NOMO-1 (cell line): ENCODE measurements at regions not wholly inside any gene's neighbourhood (a gene's known extent, or its start where the extent isn't known, plus 50 kb on each side); places are given as distances from the start of the nearest gene placed in this dataset.

Source experiments
- DNase-seq, 2 experiments: peaks; one replicate each; lab custom pipeline; 2025; ENCODE audit not compliant: unreplicated experiment in 2 of 2; lab: John Stamatoyannopoulos, UW

GRCh38 chr19:28497887-28498286, 715.1 kb downstream of the UQCRFS1 start:
- no peak for DNase-seq

DNA sequence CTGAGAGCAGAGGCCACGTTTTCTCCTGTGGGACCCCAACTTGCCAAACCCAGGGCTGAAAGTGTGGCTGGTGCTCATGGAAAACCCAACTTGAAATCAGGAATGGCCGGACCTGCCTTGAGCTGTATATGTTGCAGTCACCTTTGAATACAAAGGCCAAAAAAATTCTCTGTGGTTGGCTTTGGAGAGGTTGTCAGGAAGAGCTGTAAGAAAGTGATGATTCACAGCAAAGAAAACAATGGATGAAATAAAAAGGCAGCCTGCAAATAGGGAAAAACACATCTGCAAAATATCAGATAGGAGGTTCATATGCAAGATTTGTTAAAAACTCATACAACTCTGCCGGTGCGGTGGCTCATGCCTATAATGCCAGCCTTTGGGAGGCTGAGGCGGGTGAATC, 715.8 kb downstream of the UQCRFS1 start:
- DNase-seq = no peak

GRCh38 chr19:28495046-28495445, 717.9 kb downstream of the UQCRFS1 start:
- no peak for DNase-seq

GRCh38 chr19:28494461-28494860, 718.5 kb downstream of the UQCRFS1 start:
- DNase-seq = no peak

DNA sequence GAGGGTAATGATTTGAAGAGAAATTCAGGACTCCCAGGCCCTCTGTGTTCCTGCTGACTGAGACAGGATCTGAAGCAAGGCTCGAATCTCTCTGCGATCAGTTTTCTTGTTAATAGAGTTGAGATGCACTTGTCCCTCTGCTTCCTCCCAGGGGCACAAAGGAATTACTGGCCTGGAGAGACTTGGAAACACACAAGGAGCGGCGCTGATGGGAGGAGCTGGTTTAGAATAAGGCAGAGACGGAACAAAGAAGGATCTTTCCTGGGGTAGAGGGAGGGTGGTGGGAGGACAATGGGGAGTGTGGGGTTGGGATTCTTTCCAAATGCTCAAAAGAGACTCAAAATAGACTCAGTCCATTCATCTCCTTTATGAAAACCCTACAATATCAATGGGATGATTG, 719.1 kb downstream of the UQCRFS1 start:
- DNase-seq = no peak

DNA sequence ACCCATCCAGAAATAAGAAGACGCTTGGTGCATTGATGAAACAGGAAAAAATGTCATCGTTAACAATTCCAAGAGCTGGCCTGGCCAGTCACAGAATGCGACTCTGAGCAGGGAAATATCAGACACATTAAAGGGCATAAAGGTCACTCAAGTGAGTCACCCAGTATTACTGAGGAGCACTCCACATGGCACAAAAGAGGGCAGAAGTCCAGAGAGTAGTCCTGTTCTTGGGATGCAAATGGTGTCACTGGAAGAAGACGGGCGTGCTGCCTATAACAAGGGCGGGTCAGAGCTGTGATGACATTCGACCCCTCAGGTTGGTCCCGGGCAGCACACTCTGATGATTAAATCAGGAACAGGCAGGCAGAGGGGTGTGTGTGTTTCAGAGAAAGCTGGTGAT, 720.3 kb downstream of the UQCRFS1 start:
- no peak for DNase-seq

GRCh38 chr19:28492201-28492600, 720.8 kb downstream of the UQCRFS1 start:
- no peak for DNase-seq

DNA sequence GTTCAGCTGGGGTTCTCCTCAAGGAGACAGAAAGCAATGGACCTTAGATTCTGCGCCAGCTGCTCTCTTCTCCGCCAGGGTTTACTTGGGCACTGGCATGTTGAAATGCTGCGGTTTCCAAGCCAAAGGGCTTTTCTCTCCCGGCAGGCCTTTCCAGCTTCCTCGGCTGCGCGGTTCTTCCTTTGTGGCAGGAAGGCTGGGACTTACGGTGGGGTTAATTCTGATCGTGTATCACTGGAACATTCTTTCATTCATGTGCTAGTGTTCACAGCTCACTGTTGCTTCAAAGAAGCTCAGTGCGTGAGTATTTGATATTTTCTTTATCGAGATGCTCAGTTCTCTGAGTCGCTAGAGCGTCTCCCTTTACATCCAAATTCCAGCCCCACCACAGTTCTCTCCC, 723.2 kb downstream of the UQCRFS1 start:
- no peak for DNase-seq

DNA sequence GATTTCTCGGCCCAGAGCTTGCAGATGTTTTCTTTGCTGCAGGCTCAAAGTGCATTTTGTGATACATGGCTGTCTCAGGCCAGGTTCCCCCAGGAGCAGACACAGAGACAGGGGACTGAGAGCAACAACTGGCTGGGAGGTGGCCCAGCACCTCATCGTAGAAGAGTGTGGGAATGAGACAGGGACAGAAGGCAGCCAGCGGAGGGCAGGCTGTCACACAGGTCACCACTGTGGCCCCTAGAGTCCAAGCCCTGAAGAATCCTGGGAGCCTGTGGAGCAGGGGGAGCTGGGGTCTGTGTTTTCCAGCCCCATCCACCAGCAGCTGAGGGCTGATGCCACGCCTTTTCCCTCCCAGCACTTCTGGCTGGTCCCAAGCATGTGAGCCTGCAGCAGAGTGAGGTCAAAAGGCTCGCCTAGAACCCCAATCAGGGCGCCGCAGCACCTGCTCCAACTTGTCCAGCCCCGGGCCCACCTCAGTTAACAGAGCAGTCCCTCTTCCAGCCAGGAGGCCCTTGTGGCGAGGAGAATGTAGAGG, 723.8 kb downstream of the UQCRFS1 start:
- DNase-seq = no peak

DNA sequence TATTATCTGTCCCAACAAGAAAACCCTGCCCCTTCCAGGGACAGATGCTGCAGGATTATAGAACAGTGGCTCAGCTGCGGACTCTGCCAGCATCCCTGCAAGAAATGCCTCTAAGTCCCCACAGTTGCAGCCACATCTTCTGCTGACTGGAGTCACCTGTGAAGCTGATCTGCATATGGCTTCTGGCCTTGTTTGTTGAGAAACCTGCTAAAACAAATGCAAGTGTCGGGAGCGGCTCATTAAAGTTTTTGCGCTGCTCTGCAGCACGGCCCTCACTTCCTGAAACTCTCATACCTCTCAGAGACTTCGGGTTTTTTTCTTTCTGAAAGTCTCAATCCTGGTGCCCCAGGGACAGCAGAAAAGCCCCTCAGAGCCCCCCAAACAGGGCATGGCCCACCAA, 725.0 kb downstream of the UQCRFS1 start:
- no peak for DNase-seq

GRCh38 chr19:28486926-28487325, 726.0 kb downstream of the UQCRFS1 start:
- DNase-seq = no peak

- DNase-seq = no peak
Measured at GRCh38 chr19:28486473-28486872, 726.5 kb downstream of the UQCRFS1 start.

- no peak for DNase-seq
Measured at GRCh38 chr19:28485292-28485691, 727.7 kb downstream of the UQCRFS1 start.

DNA sequence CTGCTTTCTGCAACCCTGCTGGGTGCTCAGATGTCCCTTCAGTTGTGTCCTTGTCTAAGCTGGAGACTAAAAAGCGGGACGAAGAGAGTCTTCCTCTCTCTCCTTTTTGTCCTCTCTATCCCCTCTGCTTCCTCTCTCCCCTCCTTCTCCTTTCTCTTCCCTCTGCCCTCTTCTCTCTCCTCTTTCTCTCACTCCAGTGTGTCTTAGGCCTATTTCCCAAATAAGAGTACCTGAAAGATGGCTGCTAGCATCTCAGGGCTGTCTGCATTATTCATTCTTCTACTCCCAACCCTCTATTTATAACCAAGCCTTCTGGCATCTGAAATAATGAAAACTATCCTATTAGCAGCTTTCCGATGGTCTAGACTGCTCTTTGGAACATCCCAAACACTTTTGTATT, 729.8 kb downstream of the UQCRFS1 start:
- DNase-seq = no peak

DNA sequence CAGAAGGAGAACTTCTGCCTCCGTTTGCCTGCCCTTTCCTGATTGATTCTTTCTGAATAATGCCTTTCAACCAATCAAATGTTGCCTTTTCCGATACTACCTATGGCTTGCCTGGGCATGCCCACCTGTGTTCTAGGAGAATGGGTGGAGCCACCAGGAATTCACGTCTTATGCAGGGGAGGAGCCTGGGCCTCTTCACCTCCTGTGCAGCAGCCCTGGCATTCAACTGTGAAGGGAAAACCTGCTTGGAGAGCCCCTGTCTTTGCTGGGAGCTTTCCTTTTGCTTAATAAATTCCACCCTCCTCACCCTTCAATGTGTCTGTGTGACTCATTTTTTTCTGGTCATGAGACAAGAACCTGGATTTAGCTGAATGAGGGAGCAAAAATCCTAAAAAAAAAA, 730.7 kb downstream of the UQCRFS1 start:
- DNase-seq = no peak

- no peak for DNase-seq
Measured at GRCh38 chr19:28481674-28482073, 731.3 kb downstream of the UQCRFS1 start.

- DNase-seq = no peak
Measured at GRCh38 chr19:28475525-28475924, 737.4 kb downstream of the UQCRFS1 start.

GRCh38 chr19:28472843-28473242, 740.1 kb downstream of the UQCRFS1 start:
- no peak for DNase-seq

- DNase-seq = no peak
Measured at GRCh38 chr19:28471731-28472510, 741.0 kb downstream of the UQCRFS1 start.

- DNase-seq = no peak
Measured at GRCh38 chr19:28469544-28469943, 743.4 kb downstream of the UQCRFS1 start.

- no peak for DNase-seq
Measured at GRCh38 chr19:28468701-28469459, 744.1 kb downstream of the UQCRFS1 start.
